HEK293 (cell line): ENCODE measurements at regions not wholly inside any gene's neighbourhood (a gene's known extent, or its start where the extent isn't known, plus 50 kb on each side); places are given as distances from the start of the nearest gene placed in this dataset.
"Not testable (repeated sequence)": the region's sequence is repeated elsewhere in the genome, so short reads cannot be mapped to it uniquely, and the experiment has no call there.

Experiments
- CTCF ChIA-PET: fragments of 350-600 bp; formaldehyde crosslinking; extraction: SDS; loops from one replicate; lab custom pipeline; 2021; ENCODE audit warnings: antibody characterized with exemption; lab: Yijun Ruan, JAX
- POLR2A ChIA-PET: fragments of 300-600 bp; formaldehyde crosslinking; extraction: SDS; loops from one replicate; lab custom pipeline; 2020; ENCODE audit warnings: antibody characterized with exemption, inconsistent platforms; lab: Yijun Ruan, JAX
- H3K27ac ChIP-seq: fragments of 200-500 bp; sonication (Bioruptor generic); 2 replicates; pipeline ENCODE4 v1.5.1; 2014; ENCODE audit warnings: low read depth, low read length, control low read depth, inconsistent platforms; ENCODE audit errors: extremely low read depth
- H3K36me3 ChIP-seq, 2 experiments: fragments of 200-500 bp in 1 of 2; sonication (Bioruptor generic) in 1 of 2; 1 replicate in 1 of 2; 2 replicates in 1 of 2; pipeline ENCODE4 v1.5.1; 2014 to 2017; ENCODE audit warnings: inconsistent platforms in 2 of 2, low read length in 2 of 2; ENCODE audit not compliant: control insufficient read depth in 2 of 2, insufficient read depth in 1 of 2
- H3K4me1 ChIP-seq: fragments of 200-500 bp; sonication (Bioruptor generic); 2 replicates; pipeline ENCODE4 v1.5.1; 2014; ENCODE audit warnings: mild to moderate bottlenecking, low read length, inconsistent platforms; ENCODE audit not compliant: control insufficient read depth, insufficient read depth
- H3K4me3 ChIP-seq: 2 replicates; pipeline ENCODE4 v1.5.1; 2011; ENCODE audit warnings: low read depth, mild to moderate bottlenecking, control low read depth, low read length, moderate library complexity
- H3K9me3 ChIP-seq: fragments of 200-500 bp; sonication (Bioruptor generic); 2 replicates; pipeline ENCODE4 v1.5.1; 2014; ENCODE audit warnings: low read depth, low read length, inconsistent platforms; ENCODE audit not compliant: control insufficient read depth, insufficient read depth
- GFI1B ChIP-seq: fragments of 450-650 bp; formaldehyde crosslinking; IDR thresholded peaks from 2 replicates; pipeline ENCODE4 v1.5.1; 2016; ENCODE audit warnings: missing biosample characterization, missing genetic modification characterization
- GLI4 ChIP-seq: fragments of 450-650 bp; formaldehyde crosslinking; IDR thresholded peaks from 2 replicates; pipeline ENCODE4 v1.5.1; 2016; ENCODE audit warnings: missing biosample characterization, missing genetic modification characterization
- RBAK ChIP-seq: fragments of 450-650 bp; formaldehyde crosslinking; IDR thresholded peaks from 2 replicates; pipeline ENCODE4 v1.5.1; 2016; ENCODE audit warnings: missing biosample characterization, missing genetic modification characterization
- ZBTB17 ChIP-seq: fragments of 450-650 bp; formaldehyde crosslinking; IDR thresholded peaks from 2 replicates; pipeline ENCODE4 v1.5.1; 2016; ENCODE audit warnings: missing biosample characterization, missing genetic modification characterization
- ZFP41 ChIP-seq: fragments of 450-650 bp; formaldehyde crosslinking; IDR thresholded peaks from 2 replicates; pipeline ENCODE4 v1.5.1; 2016; ENCODE audit warnings: missing biosample characterization, missing genetic modification characterization, borderline replicate concordance
- ZNF155 ChIP-seq: fragments of 450-650 bp; formaldehyde crosslinking; IDR thresholded peaks from 2 replicates; pipeline ENCODE4 v1.5.1; 2016; ENCODE audit warnings: missing biosample characterization, missing genetic modification characterization
- ZNF169 ChIP-seq: fragments of 450-650 bp; formaldehyde crosslinking; IDR thresholded peaks from 2 replicates; pipeline ENCODE4 v1.5.1; 2016; ENCODE audit warnings: missing biosample characterization, missing genetic modification characterization
- ZNF211 ChIP-seq: fragments of 450-650 bp; formaldehyde crosslinking; IDR thresholded peaks from 2 replicates; pipeline ENCODE4 v1.5.1; 2016; ENCODE audit warnings: low read depth, missing biosample characterization, missing genetic modification characterization
- ZNF324 ChIP-seq: fragments of 450-650 bp; formaldehyde crosslinking; IDR thresholded peaks from 2 replicates; pipeline ENCODE4 v1.5.1; 2016; ENCODE audit warnings: missing biosample characterization, missing genetic modification characterization
- ZNF501 ChIP-seq: fragments of 450-650 bp; formaldehyde crosslinking; IDR thresholded peaks from 2 replicates; pipeline ENCODE4 v1.5.1; 2016; ENCODE audit warnings: missing biosample characterization, missing genetic modification characterization
- ZNF521 ChIP-seq: fragments of 450-650 bp; formaldehyde crosslinking; IDR thresholded peaks from 2 replicates; pipeline ENCODE4 v1.5.1; 2017; ENCODE audit warnings: missing biosample characterization, mild to moderate bottlenecking, missing genetic modification characterization
- ZNF549 ChIP-seq: fragments of 450-650 bp; IDR thresholded peaks from 2 replicates; pipeline ENCODE4 v1.5.1; 2018; ENCODE audit warnings: missing biosample characterization, missing genetic modification characterization, mild to moderate bottlenecking, inconsistent platforms, moderate library complexity
- ZNF555 ChIP-seq: fragments of 450-650 bp; formaldehyde crosslinking; conservative IDR thresholded peaks from 2 replicates; pipeline ENCODE4 v1.5.1; 2017; ENCODE audit warnings: missing biosample characterization, mild to moderate bottlenecking, missing genetic modification characterization, inconsistent platforms
- ZNF561 ChIP-seq: fragments of 450-650 bp; IDR thresholded peaks from 2 replicates; pipeline ENCODE4 v1.5.1; 2018; ENCODE audit warnings: missing biosample characterization, missing genetic modification characterization, borderline replicate concordance
- ZNF624 ChIP-seq: fragments of 450-650 bp; formaldehyde crosslinking; IDR thresholded peaks from 2 replicates; pipeline ENCODE4 v1.5.1; 2017; ENCODE audit warnings: missing biosample characterization, missing genetic modification characterization
- ZNF768 ChIP-seq: fragments of 450-650 bp; formaldehyde crosslinking; IDR thresholded peaks from 2 replicates; pipeline ENCODE4 v1.5.1; 2018; ENCODE audit warnings: missing biosample characterization, mild to moderate bottlenecking, missing genetic modification characterization
- TF ChIP-seq, protein P1 (sequence below): fragments of 450-650 bp; formaldehyde crosslinking; IDR thresholded peaks from 2 replicates; pipeline ENCODE4 v1.5.1; 2016; ENCODE audit warnings: missing biosample characterization, missing genetic modification characterization
- TF ChIP-seq, protein P2 (sequence below): fragments of 450-650 bp; formaldehyde crosslinking; IDR thresholded peaks from 2 replicates; pipeline ENCODE4 v1.5.1; 2016; ENCODE audit warnings: missing biosample characterization, missing genetic modification characterization, low read depth
- TF ChIP-seq, protein P3 (sequence below): fragments of 450-650 bp; formaldehyde crosslinking; IDR thresholded peaks from 2 replicates; pipeline ENCODE4 v1.5.1; 2016; ENCODE audit warnings: missing biosample characterization, missing genetic modification characterization, borderline replicate concordance

DNA sequence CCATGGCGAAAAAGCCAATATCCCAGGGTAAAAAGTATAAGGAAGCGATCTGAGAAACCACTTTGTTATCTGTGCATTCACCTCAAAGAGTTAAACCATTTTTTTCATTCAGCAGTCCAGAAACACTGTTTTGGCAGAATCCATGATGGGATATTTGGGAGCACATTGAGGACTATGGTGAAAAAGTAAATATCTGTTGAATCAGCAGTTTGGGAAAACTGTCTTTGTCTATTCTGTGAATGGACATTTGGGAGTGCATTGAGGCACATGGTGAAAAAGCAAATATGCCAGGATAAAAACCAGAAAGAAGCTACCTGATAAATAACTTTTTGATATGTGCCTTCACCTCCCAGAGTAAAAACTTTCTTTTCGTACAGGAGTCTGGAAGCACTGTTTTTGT lies 187.4 kb downstream of the OR4A47 start (continued):
- TF ChIP-seq, protein P1, sequence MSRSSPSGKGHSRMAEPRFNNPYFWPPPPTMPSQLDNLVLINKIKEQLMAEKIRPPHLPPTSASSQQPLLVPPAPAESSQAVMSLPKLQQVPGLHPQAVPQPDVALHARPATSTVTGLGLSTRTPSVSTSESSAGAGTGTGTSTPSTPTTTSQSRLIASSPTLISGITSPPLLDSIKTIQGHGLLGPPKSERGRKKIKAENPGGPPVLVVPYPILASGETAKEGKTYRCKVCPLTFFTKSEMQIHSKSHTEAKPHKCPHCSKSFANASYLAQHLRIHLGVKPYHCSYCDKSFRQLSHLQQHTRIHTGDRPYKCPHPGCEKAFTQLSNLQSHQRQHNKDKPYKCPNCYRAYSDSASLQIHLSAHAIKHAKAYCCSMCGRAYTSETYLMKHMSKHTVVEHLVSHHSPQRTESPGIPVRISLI (tag by site-specific recombination): no peak
- TF ChIP-seq ZNF155 (tag by site-specific recombination): no peak
- no peak for TF ChIP-seq ZNF555 (tag by site-specific recombination)
- TF ChIP-seq ZNF768: no peak
- no peak for TF ChIP-seq GLI4 (tag by site-specific recombination)

DNA sequence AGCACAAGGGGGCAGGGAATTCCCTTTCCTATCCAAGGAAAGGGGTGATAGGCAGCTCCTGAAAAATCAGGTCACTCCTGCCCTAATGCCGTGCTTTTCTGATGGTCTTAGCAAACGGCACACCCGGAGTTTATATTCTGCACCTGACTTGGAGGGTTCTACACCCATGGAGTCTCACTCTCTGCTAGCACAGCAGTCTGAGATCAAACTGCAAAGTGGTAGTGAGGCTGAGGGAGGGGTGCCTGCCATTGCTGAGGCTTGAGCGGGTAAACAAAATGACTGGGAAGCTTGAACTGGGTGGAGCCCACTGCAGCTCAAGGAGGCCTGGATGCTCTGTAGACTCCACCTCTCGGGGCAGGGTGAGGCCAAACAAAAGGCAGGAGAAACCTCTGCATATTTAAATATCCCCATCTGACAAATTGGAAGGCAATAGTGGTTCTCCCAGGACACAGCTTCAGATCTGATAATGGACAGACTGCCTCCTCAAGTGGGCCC lies 194.7 kb downstream of the OR4A47 start:
- no peaks in the 10 kb centered on the region for H3K9me3 ChIP-seq
- POLR2A ChIA-PET: no interaction called here
- no peaks in the 10 kb centered on the region for H3K36me3 ChIP-seq
- H3K27ac ChIP-seq: no peak overlapping the region
- TF ChIP-seq ZNF521 (tag by site-specific recombination) (no peak), ZNF169 (no peak), ZNF561 (tag by site-specific recombination) (no peak), ZNF324 (no peak), ZNF211 (tag by site-specific recombination) (no peak), ZFP41 (no peak), ZNF549 (tag by site-specific recombination) (no peak), ZBTB17 (tag by site-specific recombination) (no peak), GFI1B (tag by site-specific recombination) (no peak), ZNF501 (tag by site-specific recombination) (no peak), ZNF624 (no peak), RBAK (tag by site-specific recombination) (no peak)
- TF ChIP-seq, protein P2, sequence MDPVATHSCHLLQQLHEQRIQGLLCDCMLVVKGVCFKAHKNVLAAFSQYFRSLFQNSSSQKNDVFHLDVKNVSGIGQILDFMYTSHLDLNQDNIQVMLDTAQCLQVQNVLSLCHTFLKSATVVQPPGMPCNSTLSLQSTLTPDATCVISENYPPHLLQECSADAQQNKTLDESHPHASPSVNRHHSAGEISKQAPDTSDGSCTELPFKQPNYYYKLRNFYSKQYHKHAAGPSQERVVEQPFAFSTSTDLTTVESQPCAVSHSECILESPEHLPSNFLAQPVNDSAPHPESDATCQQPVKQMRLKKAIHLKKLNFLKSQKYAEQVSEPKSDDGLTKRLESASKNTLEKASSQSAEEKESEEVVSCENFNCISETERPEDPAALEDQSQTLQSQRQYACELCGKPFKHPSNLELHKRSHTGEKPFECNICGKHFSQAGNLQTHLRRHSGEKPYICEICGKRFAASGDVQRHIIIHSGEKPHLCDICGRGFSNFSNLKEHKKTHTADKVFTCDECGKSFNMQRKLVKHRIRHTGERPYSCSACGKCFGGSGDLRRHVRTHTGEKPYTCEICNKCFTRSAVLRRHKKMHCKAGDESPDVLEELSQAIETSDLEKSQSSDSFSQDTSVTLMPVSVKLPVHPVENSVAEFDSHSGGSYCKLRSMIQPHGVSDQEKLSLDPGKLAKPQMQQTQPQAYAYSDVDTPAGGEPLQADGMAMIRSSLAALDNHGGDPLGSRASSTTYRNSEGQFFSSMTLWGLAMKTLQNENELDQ (tag by site-specific recombination): no peak
- TF ChIP-seq, protein P3, sequence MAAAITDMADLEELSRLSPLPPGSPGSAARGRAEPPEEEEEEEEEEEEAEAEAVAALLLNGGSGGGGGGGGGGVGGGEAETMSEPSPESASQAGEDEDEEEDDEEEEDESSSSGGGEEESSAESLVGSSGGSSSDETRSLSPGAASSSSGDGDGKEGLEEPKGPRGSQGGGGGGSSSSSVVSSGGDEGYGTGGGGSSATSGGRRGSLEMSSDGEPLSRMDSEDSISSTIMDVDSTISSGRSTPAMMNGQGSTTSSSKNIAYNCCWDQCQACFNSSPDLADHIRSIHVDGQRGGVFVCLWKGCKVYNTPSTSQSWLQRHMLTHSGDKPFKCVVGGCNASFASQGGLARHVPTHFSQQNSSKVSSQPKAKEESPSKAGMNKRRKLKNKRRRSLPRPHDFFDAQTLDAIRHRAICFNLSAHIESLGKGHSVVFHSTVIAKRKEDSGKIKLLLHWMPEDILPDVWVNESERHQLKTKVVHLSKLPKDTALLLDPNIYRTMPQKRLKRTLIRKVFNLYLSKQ: no peak
- CTCF ChIA-PET: no interaction called here
- no peak overlapping the region for H3K4me3 ChIP-seq
- no peaks in the 10 kb centered on the region for H3K4me1 ChIP-seq

DNA sequence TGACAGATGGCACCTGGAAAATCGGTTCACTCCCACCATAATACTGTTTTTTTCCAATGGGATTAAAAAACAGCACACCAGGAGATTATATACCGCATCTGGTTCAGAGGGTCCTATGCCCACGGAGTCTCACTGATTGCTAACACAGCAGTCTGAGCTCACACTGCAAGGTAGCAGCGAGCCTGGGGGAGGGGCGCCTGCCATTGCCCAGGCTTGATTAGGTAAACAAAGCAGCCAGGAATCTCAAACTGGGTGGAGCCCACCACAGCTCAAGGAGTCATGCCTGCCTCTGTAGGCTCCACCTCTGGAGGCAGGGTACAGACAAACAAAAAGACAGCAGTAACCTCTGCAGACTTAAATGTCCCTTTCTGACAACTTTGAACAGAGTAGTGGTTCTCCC lies 240.9 kb downstream of the OR4A47 start:
- H3K36me3 ChIP-seq, POLR2A ChIA-PET, H3K9me3 ChIP-seq, CTCF ChIA-PET, H3K4me1 ChIP-seq, H3K4me3 ChIP-seq, H3K27ac ChIP-seq: not testable (repeated sequence)

DNA sequence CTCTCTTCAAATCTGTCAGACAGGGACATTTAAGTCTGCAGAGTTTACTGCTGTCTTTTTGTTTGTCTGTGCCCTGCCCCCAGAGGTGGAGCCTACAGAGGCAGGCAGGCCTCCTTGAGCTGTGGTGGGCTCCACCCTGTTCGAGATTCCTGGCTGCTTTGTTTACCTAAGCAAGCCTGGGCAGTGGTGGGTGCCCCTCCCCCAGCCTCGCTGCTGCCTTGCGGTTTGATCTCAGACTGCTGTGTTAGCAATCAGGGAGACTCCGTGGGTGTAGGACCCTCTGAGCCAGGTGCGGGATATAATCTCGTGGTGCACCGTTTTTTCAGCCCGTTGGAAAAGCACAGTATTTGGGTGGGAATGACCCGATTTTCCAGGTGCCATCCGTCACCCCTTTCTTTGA lies 233.6 kb downstream of the TRIM51G start:
- H3K4me1 ChIP-seq, H3K4me3 ChIP-seq, CTCF ChIA-PET, H3K36me3 ChIP-seq, POLR2A ChIA-PET, H3K27ac ChIP-seq, H3K9me3 ChIP-seq: not testable (repeated sequence)
